ENCODE measurements at regions not wholly inside any gene's neighbourhood (a gene's known extent, or its start where the extent isn't known, plus 50 kb on each side); places are given as distances from the start of the nearest gene placed in this dataset.
A peak's percentile ranks its signal among the peaks of the same experiment; 100 is the strongest.

DNA sequence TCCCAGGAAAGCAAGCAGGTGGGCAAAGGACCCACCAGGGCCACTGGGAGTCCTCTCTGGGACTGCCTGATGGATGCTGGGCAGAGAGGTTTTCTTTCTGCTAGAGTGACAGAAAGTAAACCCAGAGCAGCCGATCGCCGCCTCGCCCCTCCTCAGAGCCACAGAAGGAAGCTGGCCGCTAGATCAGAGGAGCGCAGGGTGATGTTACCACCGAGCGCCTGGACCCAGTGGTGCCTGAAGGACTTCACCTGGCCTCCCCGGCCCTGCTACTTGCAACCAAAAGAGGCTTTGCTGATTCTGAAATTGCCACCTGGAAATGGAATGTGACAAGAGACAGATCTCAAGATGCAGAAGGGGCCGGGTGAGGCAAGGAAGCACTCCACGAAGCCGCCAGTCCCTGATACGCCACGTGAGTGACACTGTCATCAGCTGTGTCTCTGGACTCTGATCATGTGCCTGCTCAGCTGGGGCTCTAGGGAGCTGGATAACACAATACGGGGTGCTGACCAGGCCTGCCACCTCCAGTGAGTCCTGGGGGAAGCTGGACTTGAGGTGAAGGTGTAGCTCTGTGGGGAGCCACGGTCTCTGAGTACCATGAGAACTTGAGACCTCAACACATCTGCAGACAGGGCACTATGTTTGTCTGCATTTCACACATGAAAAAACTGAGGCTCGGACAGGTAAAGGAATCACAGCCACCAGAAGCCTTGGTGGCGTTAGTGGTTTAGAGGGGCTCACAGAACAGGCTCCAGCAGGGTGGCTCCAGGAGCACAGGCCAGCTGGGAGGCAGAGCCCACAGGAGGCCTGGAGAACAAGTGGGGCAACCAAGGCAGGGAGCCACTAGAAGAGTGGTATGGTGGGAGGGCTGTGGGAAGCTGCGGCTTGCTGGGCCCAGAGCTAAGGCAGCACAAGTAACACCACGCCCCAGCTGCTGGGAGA, 137.9 kb upstream of the PRR20G start:
- peaks cover 8% of the 10 kb centered on the region; the same call in 1 of the 2 replicates for H3K27me3 ChIP-seq (ENCODE audit: insufficient read depth)
- WGBS (ENCODE audit: low lambda C conversion rate): 81% methylated on average over 16 of the region's 20 CpGs
- H3K9me2 ChIP-seq: no peaks in the 10 kb centered on the region
- H3K79me2 ChIP-seq (ENCODE audit: insufficient read depth): no peaks in the 10 kb centered on the region
- no peaks in the 10 kb centered on the region for H4K20me1 ChIP-seq (ENCODE audit: insufficient read depth)
- no peak overlapping the region for H3K4me3 ChIP-seq (ENCODE audit: low read depth in 2 of 2, low read length in 1 of 2)
- no peak overlapping the region for H3K4me2 ChIP-seq
- CTCF ChIA-PET: interaction anchor here (1.1 to 3.1 kb wide), 4 partner anchors 20 to 52 kb away, joined by 3 to 10 read pairs (median 4); no protein-coding TSS in a partner anchor
- H3K36me3 ChIP-seq (replicated peaks in 1 of 2; ENCODE audit: control insufficient read depth in 1 of 2, insufficient read depth in 2 of 2, low read length in 1 of 2): no peaks in the 10 kb centered on the region
- no peaks in the 10 kb centered on the region for H3F3A ChIP-seq (replicated peaks; ENCODE audit: insufficient read depth)
- H3K27ac ChIP-seq (ENCODE audit: low read depth in 2 of 2, low read length in 1 of 2): no peak overlapping the region
- POLR2A ChIA-PET: no interaction called here
- TF ChIP-seq TAF1 (IDR thresholded peaks at IDR 0.05; ENCODE audit: borderline replicate concordance, low read depth, low read length) (no peak), SIN3A (IDR thresholded peaks at IDR 0.05; ENCODE audit: borderline replicate concordance, low read depth, low read length) (no peak), MXI1 (IDR thresholded peaks at IDR 0.05; ENCODE audit: low read depth, low read length) (no peak), EZH2phosphoT487 (IDR thresholded peaks at IDR 0.05; ENCODE audit: borderline replicate concordance, low read depth) (no peak), RCOR1 (IDR thresholded peaks at IDR 0.05; ENCODE audit: low read length) (no peak), NFIC (IDR thresholded peaks at IDR 0.05; ENCODE audit: borderline replicate concordance) (no peak), TCF12 (IDR thresholded peaks at IDR 0.05) (no peak), RFX5 (IDR thresholded peaks at IDR 0.05; ENCODE audit: low read length) (no peak)
- TF ChIP-seq, protein P1, sequence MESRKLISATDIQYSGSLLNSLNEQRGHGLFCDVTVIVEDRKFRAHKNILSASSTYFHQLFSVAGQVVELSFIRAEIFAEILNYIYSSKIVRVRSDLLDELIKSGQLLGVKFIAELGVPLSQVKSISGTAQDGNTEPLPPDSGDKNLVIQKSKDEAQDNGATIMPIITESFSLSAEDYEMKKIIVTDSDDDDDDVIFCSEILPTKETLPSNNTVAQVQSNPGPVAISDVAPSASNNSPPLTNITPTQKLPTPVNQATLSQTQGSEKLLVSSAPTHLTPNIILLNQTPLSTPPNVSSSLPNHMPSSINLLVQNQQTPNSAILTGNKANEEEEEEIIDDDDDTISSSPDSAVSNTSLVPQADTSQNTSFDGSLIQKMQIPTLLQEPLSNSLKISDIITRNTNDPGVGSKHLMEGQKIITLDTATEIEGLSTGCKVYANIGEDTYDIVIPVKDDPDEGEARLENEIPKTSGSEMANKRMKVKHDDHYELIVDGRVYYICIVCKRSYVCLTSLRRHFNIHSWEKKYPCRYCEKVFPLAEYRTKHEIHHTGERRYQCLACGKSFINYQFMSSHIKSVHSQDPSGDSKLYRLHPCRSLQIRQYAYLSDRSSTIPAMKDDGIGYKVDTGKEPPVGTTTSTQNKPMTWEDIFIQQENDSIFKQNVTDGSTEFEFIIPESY (IDR thresholded peaks at IDR 0.05; ENCODE audit: borderline replicate concordance, low read depth): no peak
- peaks cover 0 to 4% of the 10 kb centered on the region in 2 experiments; a peak in 2 of 4 replicates for H3K4me1 ChIP-seq (ENCODE audit: control insufficient read depth in 1 of 2, insufficient read depth in 2 of 2, low read depth in 1 of 2, low read length in 1 of 2)
- no peak overlapping the region for H3K9ac ChIP-seq
- no peak overlapping the region for H2AFZ ChIP-seq (ENCODE audit: low read depth)
- DNase-seq: no peak
- no peaks in the 10 kb centered on the region for H3K9me3 ChIP-seq

DNA sequence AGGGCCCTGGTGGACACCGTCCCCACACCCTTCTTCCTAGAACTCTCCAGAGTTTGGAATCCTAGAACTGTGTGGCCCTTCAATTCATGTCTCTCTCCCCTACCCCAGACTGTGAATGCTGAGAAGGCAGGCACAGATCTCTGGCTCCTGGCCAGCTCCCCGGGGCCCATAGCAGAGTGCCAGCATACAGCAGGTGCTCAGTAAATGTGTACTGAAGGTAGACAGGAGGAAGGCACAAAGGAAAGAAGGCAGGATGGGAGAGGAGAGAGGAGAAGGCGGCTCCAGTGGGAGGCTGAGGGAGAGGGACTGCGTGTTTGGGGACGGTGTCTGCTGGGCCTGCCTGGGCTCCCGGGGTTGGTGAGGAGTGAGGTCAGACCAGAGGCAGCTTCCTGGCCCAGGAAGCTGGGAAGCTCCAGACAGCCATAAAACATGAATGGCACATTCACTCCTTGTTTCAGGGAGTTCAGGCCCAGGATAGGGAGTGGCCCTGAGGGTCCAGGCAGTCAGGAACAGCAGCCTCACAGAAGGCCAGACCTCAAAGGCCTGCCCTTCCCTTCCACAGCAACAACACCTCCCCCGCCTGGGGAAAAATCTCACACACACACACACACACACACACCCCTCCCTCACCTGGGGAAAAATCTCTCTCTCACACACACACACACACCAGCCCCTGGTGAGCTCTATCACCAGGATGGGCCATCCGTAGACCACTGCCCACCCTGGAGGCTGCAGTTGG, 137.1 kb upstream of the PRR20G start:
- peaks cover 0 to 4% of the 10 kb centered on the region in 2 experiments; a peak in 2 of 4 replicates for H3K4me1 ChIP-seq (ENCODE audit: control insufficient read depth in 1 of 2, insufficient read depth in 2 of 2, low read depth in 1 of 2, low read length in 1 of 2)
- CTCF ChIA-PET: interaction anchor here (0.5 to 3.1 kb wide), 5 partner anchors 10 to 51 kb away, joined by 3 to 10 read pairs (median 4); no protein-coding TSS in a partner anchor
- TF ChIP-seq, protein P2, sequence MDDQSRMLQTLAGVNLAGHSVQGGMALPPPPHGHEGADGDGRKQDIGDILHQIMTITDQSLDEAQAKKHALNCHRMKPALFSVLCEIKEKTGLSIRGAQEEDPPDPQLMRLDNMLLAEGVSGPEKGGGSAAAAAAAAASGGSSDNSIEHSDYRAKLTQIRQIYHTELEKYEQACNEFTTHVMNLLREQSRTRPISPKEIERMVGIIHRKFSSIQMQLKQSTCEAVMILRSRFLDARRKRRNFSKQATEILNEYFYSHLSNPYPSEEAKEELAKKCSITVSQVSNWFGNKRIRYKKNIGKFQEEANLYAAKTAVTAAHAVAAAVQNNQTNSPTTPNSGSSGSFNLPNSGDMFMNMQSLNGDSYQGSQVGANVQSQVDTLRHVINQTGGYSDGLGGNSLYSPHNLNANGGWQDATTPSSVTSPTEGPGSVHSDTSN (IDR thresholded peaks at IDR 0.05): no peak
- TF ChIP-seq POLR2AphosphoS5 (IDR thresholded peaks at IDR 0.05; ENCODE audit: low read depth, low read length): no peak
- TF ChIP-seq MEF2A (IDR thresholded peaks at IDR 0.05; ENCODE audit: borderline replicate concordance, low read depth): no peak
- TF ChIP-seq SIN3A (IDR thresholded peaks at IDR 0.05; ENCODE audit: borderline replicate concordance, low read depth, low read length): no peak
- TF ChIP-seq RAD21 (IDR thresholded peaks at IDR 0.05; ENCODE audit: low read length): no peak
- no peak for TF ChIP-seq NFIC (IDR thresholded peaks at IDR 0.05; ENCODE audit: borderline replicate concordance)
- no peak for TF ChIP-seq YY1 (IDR thresholded peaks at IDR 0.05; ENCODE audit: low read depth)
- TF ChIP-seq NRF1 (IDR thresholded peaks at IDR 0.05; ENCODE audit: low read depth, low read length): no peak
- TF ChIP-seq JUND (IDR thresholded peaks at IDR 0.05): no peak
- TF ChIP-seq, protein P3, sequence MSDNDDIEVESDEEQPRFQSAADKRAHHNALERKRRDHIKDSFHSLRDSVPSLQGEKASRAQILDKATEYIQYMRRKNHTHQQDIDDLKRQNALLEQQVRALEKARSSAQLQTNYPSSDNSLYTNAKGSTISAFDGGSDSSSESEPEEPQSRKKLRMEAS (IDR thresholded peaks at IDR 0.05; ENCODE audit: low read depth): no peak
- TF ChIP-seq, protein P4, sequence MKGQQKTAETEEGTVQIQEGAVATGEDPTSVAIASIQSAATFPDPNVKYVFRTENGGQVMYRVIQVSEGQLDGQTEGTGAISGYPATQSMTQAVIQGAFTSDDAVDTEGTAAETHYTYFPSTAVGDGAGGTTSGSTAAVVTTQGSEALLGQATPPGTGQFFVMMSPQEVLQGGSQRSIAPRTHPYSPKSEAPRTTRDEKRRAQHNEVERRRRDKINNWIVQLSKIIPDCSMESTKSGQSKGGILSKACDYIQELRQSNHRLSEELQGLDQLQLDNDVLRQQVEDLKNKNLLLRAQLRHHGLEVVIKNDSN (IDR thresholded peaks at IDR 0.05; ENCODE audit: borderline replicate concordance, low read depth): no peak
- no peak for TF ChIP-seq SMC3 (IDR thresholded peaks at IDR 0.05; ENCODE audit: low read depth, low read length)
- no peak for TF ChIP-seq FOSL2 (IDR thresholded peaks at IDR 0.05; ENCODE audit: borderline replicate concordance, low read depth)

More for the DNA sequence above, 137.1 kb upstream of the PRR20G start:
- WGBS (ENCODE audit: low lambda C conversion rate): 50% methylated on average over 8 of the region's 8 CpGs
- H4K20me1 ChIP-seq (ENCODE audit: insufficient read depth): no peaks in the 10 kb centered on the region
- no peaks in the 10 kb centered on the region for H3K9me2 ChIP-seq
- H3K4me3 ChIP-seq (ENCODE audit: low read depth in 2 of 2, low read length in 1 of 2): no peak overlapping the region
- H3K27me3 ChIP-seq (ENCODE audit: insufficient read depth): peaks cover 8% of the 10 kb centered on the region; the same call in 1 of the 2 replicates
- POLR2A ChIA-PET: no interaction called here
- H3K79me2 ChIP-seq (ENCODE audit: insufficient read depth): no peaks in the 10 kb centered on the region
- H3K9ac ChIP-seq: no peak overlapping the region
- no peaks in the 10 kb centered on the region for H3K36me3 ChIP-seq (replicated peaks in 1 of 2; ENCODE audit: control insufficient read depth in 1 of 2, insufficient read depth in 2 of 2, low read length in 1 of 2)
- H3K27ac ChIP-seq (ENCODE audit: low read depth in 2 of 2, low read length in 1 of 2): no peak overlapping the region
- H2AFZ ChIP-seq (ENCODE audit: low read depth): no peak overlapping the region
- H3K9me3 ChIP-seq: no peaks in the 10 kb centered on the region
- peak; percentile 48 for DNase-seq
- no peaks in the 10 kb centered on the region for H3F3A ChIP-seq (replicated peaks; ENCODE audit: insufficient read depth)
- H3K4me2 ChIP-seq: no peak overlapping the region

All from SK-N-SH (cell line).